GM21423 (cell line): ENCODE measurements at regions not wholly inside any gene's neighbourhood (a gene's known extent, or its start where the extent isn't known, plus 50 kb on each side); places are given as distances from the start of the nearest gene placed in this dataset.

ENCODE experiments used
- ATAC-seq: cut with Tn5 transposase; IDR thresholded peaks from one replicate; pipeline ENCODE4 v1.9.1; 2021; ENCODE audit warnings: mild to moderate bottlenecking, moderate library complexity; ENCODE audit not compliant: unreplicated experiment

DNA sequence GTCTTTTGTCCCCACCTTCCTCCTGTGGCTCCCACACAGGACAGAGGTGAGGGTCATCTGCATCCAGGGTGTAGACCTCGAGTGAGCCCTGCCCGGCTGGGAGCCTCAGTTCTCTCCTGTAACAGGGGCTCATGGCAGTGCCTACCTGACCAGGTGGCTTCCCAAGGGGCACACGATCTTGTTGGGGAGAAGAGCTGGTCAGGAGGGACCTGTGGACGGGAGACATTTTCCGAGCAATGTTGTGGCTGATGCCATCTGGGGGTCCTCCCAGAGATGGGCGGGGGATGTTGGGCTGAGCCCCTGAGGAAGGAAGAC, 51.9 kb downstream of the CEBPB start:
- no peak for ATAC-seq

DNA sequence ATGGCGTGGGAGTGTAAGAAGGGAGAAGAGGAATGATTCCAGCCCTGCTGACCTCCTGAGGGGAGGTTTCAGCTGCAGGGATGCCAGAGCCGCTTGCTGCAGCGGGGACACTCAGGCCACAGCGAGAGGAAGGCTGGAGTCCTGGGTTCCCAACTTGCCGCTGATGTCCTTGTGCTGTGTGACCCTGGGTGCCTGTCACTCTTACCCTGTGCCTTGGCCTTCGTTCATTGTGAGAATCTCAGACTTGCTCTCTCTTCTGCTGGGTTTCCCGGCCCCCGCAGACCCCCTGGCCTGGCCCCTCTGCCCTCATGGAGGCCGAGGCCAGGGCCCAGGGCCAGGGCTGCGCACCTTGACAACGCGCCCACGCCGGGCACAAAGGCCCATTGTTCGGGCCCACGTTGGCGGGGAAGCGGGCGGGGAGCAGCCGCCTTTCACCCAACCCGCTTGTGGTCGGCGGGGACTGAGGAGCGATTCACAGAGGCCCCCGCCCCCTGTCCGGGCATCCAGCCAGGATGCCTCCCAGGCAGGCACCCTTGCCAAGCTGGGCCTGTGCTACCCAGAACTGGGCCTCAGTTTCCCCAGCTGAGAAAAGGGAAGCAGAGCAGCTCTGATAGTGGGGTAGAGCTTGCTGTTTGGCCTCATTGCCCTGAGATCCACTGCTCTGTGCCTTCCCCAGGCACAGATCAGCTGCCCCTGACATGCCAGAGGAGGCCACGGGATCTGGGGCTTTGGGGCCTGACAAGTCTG, 52.4 kb downstream of the CEBPB start:
- ATAC-seq: no peak

DNA sequence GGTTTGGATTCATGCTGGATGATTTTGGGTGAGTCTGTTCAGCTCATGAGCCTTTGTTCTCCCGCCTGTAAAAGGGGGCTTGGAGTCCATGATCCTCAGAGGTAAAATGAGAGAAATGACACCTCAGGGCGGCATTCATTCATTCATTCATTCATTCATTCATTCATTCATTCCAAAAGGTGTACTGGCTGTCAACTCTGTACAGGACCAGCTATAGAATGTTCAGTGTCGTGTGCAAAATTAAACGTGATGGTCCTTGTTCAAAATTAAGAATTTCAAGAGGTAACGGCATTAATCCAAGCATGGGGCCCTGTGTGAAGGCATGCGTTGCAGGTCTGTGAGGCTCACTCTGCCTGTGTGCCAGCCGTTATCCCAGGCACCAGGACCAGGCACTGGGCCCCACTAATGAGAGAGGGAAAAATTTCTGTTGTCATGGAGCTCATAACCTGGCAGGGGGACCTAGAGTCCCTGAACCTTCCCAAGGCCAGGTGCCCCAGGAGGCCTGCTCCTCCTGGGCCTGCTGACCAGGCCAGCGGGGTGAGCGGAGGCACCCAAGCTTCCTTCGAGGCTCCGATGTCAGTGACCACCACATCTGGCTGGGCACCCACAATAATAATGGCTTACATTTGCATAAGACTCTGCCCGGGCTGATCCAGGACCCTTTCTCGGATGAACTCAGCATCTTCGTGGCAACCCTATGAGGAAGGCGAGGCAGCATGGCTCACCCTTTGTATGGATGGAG, 53.2 kb downstream of the CEBPB start:
- no peak for ATAC-seq

DNA sequence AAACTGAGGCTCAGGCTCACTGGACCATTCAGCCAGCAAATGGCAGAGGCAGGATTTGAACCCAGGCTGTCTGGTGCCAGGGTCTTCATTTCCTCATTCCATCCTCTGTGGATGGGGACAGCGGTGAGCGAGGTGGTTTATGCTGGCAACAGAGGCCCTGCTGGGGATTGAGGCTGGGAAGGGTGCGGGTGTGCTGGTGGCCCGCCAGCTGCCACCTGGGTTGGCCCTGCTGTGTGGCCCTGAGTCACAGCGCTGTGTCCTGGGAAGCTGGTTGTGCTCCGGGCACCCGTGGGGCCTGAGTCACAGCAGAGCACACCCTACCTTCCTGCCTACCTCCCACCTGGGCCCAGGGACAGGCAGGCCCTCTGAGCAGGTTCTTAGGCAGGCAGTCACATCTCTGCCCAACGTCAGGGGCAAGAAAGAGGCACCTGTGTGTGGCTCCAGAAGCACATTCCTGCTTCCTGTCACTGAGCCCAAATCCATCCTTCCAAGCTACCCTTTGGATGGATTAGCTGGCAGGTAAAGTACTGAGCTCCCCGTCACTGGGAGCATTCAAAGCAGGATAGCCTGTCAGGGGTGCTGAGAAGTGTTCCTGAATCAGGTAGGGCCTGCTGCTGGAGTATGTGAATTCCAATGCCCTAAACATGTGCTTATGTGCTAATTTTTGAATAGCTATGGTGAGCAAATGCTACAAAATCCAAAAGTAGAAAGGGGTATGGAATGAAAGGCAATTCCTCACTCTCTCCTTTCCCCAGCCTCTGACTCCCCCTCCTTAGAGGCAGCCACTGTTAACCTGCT, 53.9 kb downstream of the CEBPB start:
- ATAC-seq: no peak

DNA sequence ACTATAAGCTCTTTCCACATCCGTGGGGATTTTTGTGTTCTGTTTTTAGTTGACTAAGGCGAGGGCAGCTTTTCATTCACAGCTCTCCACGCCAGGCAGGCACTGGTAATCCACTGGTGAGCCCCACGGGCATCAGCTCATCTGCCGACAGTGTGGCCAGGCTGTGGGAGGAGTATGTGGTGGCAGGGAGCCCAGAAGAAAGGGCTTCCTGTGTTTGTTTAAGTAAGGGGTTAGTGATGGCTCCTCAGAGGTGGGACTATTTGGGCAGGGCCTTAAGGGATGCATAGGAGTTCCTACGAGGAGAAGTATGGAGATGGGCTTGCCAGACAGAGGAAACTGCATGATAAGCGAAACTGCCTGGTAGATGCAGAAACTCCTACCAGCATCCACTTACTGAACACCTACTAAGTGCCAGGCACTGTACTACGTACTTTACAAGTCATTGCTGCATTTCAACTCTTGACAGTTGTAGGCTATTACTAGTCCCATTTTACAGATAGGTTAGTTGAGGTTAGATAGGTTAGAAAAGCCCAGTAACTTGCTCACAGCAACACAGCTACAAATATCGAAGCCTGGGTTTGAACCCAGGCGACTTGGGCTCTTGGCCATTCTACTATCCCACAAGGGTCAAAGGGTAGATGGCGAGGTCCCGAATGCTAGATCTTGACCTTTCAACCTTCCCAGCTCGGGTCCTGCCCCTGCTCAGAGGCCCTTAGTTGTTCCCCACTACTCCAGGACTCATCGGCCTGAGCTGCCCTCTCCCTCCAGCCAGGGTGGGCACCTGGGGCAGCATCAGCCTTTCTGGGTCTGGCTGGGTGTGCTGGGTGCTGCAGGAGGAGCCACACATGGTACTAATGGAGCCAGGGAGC, 55.1 kb downstream of the CEBPB start:
- ATAC-seq: no peak

DNA sequence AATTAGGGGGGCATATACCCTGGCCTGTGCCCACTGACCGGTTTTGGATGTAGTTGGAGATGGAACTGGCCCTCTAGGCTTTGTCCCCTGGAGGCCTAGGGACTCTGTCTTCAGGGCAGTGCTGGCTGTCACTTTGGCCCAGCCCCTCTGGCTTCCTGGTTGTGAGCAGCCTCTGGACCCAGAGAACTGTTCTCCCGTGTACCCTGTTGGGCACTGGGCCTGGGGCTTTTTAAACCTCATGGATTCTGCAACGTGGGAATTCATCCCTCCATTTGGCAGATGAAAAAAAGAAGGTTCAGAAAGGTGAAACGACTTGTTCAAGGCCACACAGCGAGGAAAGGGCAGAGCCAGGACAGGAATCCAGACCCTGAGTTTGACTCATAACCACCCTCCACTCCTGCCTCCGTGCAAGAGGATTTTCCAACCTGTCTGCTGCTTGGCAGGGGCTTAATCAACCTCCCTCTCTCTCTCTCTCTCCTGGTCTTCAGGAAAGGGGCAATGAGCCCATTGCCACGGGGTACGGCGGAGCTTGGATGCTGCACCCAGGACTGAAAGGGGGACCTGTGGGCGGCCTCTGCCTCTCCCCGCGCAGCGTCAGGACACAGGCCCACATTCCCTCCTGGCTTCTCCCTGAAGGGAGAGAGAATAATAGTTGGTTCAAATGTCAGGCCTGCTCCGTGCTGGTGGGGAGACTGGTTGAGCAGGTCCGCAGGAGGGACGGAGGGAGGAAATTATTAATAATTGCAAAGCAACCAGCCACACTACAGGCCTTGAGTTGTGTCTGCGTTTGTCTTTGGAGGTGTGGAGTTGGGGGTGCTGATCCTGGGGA, 56.0 kb downstream of the CEBPB start:
- ATAC-seq: no peak

DNA sequence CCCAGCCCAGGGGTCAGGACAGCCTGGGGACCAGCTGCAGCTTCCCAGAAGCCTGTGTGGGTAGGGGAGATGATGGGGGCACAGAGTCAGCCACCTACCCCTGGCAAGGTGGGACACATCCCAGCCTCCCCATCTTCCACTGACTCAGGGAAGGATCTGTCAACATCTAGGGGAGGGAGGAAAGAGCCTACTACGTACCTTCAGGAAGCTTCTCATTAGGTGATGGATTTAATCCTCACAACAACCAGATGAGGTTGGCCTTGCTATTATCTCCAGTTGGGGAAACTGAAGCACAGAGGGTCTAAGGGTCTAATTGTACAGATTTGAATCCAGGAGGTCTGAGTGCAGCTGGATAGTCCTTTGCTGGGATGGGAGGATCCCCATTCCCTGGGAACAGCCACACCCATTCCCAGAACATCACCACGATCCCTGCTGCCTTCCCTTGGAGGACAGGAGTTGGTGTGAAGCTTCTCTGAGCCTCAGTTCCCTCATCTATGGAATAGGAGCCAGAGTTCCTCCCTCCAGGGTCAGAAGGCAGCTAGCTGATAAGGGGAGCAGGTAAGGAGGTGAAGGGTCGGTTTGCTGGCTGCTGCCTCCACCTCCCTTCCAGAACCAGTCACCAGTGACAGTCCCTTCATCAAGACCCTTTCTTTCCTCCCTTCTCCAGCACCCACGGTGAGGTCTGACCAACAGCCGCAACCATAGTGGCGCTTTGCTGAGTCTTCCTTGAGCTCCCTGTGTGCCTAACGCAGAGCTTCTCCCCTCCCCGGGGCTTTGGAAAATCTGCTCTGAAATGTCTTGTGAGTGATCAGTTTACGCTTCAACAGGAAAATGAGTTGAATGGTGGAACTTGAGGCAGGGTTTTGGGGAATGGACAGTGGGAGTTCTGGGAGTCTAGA, 56.8 kb downstream of the CEBPB start:
- ATAC-seq: no peak

DNA sequence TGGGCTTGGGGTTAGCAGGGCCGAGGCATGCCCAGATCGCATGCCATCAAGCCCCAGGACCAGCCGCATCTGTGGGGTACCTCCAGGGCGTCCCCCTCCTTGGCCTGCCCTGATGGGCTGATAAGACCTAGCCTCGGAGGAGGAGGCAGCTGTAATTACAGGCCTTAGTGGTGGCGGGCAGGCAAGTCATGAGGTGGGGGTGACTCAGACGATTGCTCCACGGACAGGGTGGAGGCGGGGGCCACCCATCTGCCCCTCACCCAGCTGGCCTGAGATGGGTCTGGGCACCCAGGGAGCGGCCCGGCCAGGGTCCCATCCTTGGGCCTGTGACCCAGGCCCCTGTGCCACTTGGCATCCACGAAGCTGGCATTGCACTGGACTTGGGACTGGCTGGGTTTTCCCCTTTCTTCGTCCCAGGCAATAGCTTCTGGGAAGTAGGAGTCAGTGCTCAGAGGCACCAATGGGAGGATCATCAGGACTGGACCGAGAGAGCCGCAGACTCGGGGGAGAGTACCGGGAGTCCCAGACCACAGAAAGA, 57.5 kb downstream of the CEBPB start:
- no peak for ATAC-seq

DNA sequence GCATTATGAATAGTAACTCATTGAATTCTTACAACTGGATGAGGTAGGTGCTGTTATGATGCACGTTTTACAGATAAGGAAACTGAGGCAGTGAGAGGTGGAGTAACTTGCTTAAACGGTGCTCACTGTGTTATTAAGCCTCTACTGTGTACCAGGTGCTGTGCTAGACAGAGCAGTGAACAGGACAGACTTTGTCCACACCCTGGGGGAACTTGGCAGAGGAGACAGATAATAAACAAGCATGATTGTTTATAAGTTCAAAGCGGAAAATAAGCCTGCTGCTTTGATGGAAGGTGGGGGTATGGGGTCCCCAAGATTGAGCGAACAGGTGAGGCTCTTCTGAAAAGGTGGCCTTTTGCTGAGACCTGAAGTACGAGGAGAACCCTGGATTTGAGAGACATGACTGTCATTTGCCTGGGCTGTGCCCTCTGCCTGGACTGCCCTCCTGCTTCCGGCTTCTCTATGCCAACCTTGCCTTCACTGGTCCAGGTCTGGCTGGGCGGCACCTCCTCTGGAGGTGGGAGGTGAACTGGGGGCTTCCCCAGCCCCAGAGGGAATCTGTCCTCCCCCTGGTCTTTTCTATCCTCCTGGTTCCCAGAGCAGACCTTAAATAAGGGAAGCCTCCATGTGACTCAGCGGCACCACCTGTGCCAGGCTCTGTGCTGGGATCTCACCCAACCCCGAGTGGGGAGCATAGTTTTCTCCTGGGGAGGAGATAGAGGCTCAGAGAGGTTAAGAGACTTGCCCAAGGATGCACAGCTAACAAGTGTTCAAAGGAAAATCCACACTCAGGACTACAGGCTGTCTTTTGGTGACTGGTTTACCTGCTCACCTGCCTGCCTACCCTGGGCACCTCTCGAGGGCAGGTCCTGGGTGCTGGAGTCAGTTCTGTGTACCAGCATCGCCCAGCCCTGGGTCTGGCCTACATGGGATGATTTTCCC, 59.1 kb downstream of the CEBPB start:
- ATAC-seq: no peak

DNA sequence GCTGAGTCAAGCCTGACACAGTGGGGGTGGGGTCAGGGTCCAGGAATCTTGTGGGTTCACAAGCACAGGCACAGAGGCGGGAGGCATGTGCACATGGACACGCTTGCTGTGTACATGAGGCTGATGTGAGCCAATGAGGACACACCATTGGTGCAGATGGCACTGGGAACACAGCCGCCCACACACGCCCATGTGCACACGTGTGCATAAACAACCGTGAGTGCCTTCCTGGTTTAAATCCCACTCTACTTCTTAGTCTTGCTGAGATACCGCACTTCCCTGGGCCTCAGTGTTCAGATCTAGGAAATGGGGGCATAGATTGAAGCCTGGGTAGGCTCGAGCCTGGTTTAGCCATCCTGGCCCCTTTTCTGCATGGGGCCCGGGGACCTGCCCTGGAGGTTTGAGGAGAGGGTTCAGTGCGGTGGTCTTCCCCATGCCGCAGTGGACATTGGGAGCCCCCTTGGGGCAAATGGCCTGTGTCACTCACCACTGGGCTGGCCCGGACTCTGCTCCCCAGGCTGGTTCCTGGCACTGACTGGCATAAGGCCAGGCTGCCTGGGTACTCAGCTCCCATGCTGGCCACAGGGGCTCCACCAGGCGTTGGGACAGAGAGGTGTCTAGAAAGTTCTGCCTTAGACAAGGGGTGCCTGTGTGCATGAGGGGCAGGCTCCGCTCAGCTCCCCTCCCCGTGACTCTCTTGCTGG, 60.2 kb downstream of the CEBPB start:
- ATAC-seq: no peak

DNA sequence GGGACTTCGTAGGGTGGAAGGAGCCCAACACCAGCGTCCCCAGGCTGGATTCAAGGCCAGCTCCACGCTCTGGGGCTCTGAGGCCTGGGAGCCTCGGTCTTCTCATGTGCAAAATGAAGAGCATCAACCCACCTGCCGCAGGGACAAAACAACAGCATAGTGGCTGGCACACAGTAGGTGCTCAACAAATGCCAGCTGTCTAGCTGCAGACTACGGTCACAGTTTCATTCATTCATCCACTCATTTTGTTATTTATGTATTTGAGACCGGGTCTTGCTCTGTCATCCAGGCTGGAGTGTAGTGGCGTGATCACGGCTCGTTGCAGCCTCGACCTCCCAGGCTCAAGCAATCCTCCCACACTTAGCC, 60.7 kb downstream of the CEBPB start:
- ATAC-seq: no peak

DNA sequence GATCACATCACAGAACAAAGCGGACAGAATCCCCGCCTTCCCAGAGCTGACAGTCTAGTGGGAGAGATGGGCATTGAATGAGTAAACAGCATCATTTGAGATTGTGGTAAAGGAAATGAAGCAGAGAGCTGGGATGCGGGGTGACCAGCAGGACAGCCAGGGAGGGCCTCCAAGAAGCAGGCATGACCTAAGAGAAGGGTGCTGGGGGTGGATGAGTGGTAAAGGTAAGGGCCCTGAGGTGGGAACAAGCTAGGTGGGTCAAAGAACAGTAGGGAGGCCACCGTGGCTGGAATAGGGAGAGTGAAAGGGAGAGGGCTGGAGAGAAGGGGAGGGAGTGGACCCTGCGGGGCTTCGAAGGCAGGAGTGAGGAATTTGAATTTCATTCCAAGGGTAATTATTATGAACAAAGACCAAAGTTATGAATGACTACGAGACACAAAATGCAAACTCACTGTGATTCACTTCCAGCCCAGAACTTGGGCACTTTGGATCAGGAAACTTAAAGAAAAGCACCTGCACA, 61.4 kb downstream of the CEBPB start:
- no peak for ATAC-seq

DNA sequence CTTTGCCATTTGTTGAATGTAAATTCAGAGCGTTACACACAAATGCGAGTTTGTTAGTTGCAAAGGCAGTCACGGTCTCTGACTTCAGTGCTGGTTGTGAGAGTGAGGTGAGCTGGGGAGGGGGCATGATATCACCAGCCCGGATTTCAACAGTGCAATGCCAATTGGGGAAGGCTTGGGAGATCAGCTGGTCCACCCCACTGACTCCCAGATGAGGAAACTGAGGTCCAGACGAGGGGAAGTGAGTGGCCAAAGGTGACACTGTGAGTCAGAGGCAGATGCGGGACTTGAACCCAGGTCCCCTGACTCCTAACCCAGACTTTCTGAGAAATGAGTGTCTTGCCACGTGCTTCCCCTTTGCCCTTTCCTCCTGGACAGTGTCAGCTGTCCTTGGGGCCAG, 62.1 kb downstream of the CEBPB start:
- ATAC-seq: no peak

DNA sequence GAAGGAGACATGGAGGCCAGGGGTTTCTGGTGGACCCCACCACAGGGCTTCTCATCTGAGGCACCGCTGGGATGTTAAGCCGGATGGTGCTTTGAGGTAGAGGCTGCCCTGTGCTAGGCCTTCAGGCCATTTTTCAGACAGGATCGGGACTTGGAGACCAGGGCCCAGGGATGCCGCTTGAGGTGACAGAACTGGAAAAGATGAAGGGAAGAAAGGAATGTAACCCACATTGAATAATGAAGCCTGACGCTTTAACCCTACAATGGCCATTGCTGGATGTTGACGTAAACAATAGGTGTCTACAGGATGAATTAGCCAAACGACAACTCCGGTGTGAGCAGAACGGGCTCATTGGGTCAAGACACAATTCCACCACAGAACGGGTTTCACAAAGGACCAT, 62.5 kb downstream of the CEBPB start:
- no peak for ATAC-seq

DNA sequence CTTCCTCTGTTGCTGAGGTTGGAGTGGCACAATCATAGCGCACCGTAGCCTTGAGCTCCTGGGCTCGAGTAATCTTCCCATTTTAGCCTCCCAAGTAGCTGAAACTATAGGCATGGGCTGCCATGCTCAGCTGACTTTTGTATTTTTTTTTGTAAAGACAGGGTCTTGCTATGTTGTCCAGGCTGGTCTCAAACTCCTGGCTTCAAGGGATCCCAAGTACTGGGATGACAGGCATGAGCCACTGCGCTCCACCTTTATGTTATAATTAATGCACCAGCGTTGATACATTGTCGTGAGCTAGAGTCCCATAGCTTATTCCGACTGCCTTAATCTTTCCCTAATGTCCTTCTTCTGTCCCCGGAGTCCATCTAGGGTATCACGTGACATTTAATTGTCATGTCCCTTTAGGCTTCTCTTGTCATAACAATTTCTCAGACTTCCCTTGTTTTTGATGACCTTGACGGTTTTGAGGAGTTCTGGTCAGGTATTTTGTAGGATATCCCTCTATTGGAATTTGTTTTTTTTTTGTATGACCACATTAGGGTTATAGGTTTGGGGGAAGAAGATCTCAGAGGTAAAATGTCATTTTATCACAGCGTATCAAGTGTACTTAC, 63.9 kb downstream of the CEBPB start:
- no peak for ATAC-seq

DNA sequence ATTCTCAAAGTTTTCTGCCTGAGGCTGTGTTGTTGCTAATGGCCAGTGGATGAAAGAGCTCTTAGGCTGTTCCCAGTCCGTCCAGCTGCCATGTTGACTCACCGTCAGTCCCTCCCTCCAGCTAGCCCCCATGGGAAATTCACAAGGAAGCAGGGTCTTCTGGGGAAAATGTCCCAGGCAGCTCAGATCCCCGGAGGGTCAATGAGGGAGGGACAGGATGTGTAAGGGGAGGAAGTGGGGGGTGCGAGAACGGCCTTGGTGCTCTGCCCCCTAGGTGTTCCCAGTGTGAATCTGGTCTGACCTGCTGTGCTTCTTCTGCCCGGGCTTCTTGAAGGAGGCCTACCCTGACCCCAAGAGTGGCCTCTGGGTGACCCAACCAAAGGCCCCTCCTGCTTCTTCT, 65.9 kb downstream of the CEBPB start:
- ATAC-seq: no peak

DNA sequence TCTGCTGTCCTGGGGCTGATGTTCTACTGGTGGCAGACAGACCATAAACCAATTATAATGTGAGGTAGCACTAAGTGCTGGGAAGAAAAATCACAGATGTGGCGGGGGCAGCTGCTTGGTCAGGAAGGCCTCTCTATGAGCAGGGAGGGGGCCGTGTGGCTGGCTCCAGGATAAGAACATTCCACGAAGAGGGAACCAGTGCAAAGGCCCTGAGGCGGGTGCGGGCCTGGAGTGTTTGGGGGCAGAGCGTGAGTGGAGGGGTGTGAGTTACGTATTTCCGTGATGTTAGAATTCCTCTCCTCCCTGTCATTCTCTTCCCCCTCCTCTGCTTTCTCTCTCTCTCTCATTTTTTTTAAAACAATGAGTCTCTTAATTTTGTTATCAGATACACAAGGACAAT, 67.2 kb downstream of the CEBPB start:
- ATAC-seq: no peak
